ENCODE measurements at regions not wholly inside any gene's neighbourhood (a gene's known extent, or its start where the extent isn't known, plus 50 kb on each side); places are given as distances from the start of the nearest gene placed in this dataset.

- Histone ChIP-seq H3K36me3 (ENCODE audit: insufficient read depth, low read length) (no peaks in the 10 kb centered on the region), H4K20me1 (ENCODE audit: insufficient read depth, low read length) (no peaks in the 10 kb centered on the region), H3K4me1 (ENCODE audit: insufficient read depth, low read length, severe bottlenecking) (no peaks in the 10 kb centered on the region), H3K27ac (ENCODE audit: low read depth, low read length, poor library complexity, severe bottlenecking) (no peak overlapping the region), H3K4me3 (ENCODE audit: low read depth, low read length, poor library complexity, severe bottlenecking) (no peak overlapping the region), H3K4me2 (ENCODE audit: low read length) (no peak overlapping the region), H3K27me3 (ENCODE audit: insufficient read depth, low read length) (no peaks in the 10 kb centered on the region), H3K79me2 (ENCODE audit: insufficient read depth, low read length) (no peaks in the 10 kb centered on the region), H3K9me3 (ENCODE audit: low read length) (no peaks in the 10 kb centered on the region), H3F3A (ENCODE audit: insufficient read depth, low read length) (no peaks in the 10 kb centered on the region), H3K9ac (ENCODE audit: low read length) (no peak overlapping the region), H3K9me2 (ENCODE audit: low read depth, low read length) (no peaks in the 10 kb centered on the region), H2AFZ (ENCODE audit: low read length) (no peak overlapping the region)
- no peak for TF ChIP-seq CTCF (IDR thresholded peaks at IDR 0.05; ENCODE audit: low read length)
- TF ChIP-seq EZH2 (IDR thresholded peaks at IDR 0.05; ENCODE audit: borderline replicate concordance, low read length), result no peak
Observed at GRCh38 chr2:125512313-125512712, 1143.6 kb upstream of the GYPC start.

- Histone ChIP-seq H3K4me1 (ENCODE audit: insufficient read depth, low read length, severe bottlenecking) (no peaks in the 10 kb centered on the region), H3K9me2 (ENCODE audit: low read depth, low read length) (no peaks in the 10 kb centered on the region), H3K4me3 (ENCODE audit: low read depth, low read length, poor library complexity, severe bottlenecking) (no peak overlapping the region), H3K36me3 (ENCODE audit: insufficient read depth, low read length) (no peaks in the 10 kb centered on the region), H3K9ac (ENCODE audit: low read length) (no peak overlapping the region), H3K27ac (ENCODE audit: low read depth, low read length, poor library complexity, severe bottlenecking) (no peak overlapping the region), H3K79me2 (ENCODE audit: insufficient read depth, low read length) (no peaks in the 10 kb centered on the region), H3K4me2 (ENCODE audit: low read length) (no peak overlapping the region), H3K9me3 (ENCODE audit: low read length) (no peaks in the 10 kb centered on the region), H4K20me1 (ENCODE audit: insufficient read depth, low read length) (no peaks in the 10 kb centered on the region), H3K27me3 (ENCODE audit: insufficient read depth, low read length) (no peaks in the 10 kb centered on the region), H2AFZ (ENCODE audit: low read length) (no peak overlapping the region), H3F3A (ENCODE audit: insufficient read depth, low read length) (no peaks in the 10 kb centered on the region)
- TF ChIP-seq CTCF (IDR thresholded peaks at IDR 0.05; ENCODE audit: low read length) (peak; percentile 69), EZH2 (IDR thresholded peaks at IDR 0.05; ENCODE audit: borderline replicate concordance, low read length) (no peak)
Observed at GRCh38 chr2:125516496-125517109, 1139.4 kb upstream of the GYPC start.

- no peak overlapping the region for H3K4me3 ChIP-seq (ENCODE audit: low read depth, low read length, poor library complexity, severe bottlenecking)
- H3K9ac ChIP-seq (ENCODE audit: low read length), result no peak overlapping the region
- H3F3A ChIP-seq (ENCODE audit: insufficient read depth, low read length), result no peaks in the 10 kb centered on the region
- H3K27me3 ChIP-seq (ENCODE audit: insufficient read depth, low read length), result no peaks in the 10 kb centered on the region
- no peaks in the 10 kb centered on the region for H3K9me2 ChIP-seq (ENCODE audit: low read depth, low read length)
- H2AFZ ChIP-seq (ENCODE audit: low read length), result no peak overlapping the region
- H3K36me3 ChIP-seq (ENCODE audit: insufficient read depth, low read length), result no peaks in the 10 kb centered on the region
- no peaks in the 10 kb centered on the region for H3K79me2 ChIP-seq (ENCODE audit: insufficient read depth, low read length)
- no peaks in the 10 kb centered on the region for H3K9me3 ChIP-seq (ENCODE audit: low read length)
- no peak overlapping the region for H3K27ac ChIP-seq (ENCODE audit: low read depth, low read length, poor library complexity, severe bottlenecking)
- H4K20me1 ChIP-seq (ENCODE audit: insufficient read depth, low read length), result no peaks in the 10 kb centered on the region
- no peaks in the 10 kb centered on the region for H3K4me1 ChIP-seq (ENCODE audit: insufficient read depth, low read length, severe bottlenecking)
- TF ChIP-seq CTCF (IDR thresholded peaks at IDR 0.05; ENCODE audit: low read length) (no peak), EZH2 (IDR thresholded peaks at IDR 0.05; ENCODE audit: borderline replicate concordance, low read length) (no peak)
- H3K4me2 ChIP-seq (ENCODE audit: low read length), result no peak overlapping the region
Observed at GRCh38 chr2:125526093-125526492, 1129.9 kb upstream of the GYPC start.
